ENCODE measurements at regions not wholly inside any gene's neighbourhood (a gene's known extent, or its start where the extent isn't known, plus 50 kb on each side); places are given as distances from the start of the nearest gene placed in this dataset.
A peak's percentile ranks its signal among the peaks of the same experiment; 100 is the strongest.

- TF ChIP-seq CTCF (conservative IDR thresholded peaks at IDR 0.05; ENCODE audit: low read depth, low read length), result no peak
- DNase-seq (ENCODE audit: low read depth), result no peak
- no peak overlapping the region for H3K4me3 ChIP-seq (ENCODE audit: low read length)
These were observed 172.6 kb upstream of the ACTBL2 start for GRCh38 chr5:57655228-57655627.

- no peak overlapping the region for H3K4me3 ChIP-seq (ENCODE audit: low read length)
- DNase-seq (ENCODE audit: low read depth), result no peak
- no peak for TF ChIP-seq CTCF (conservative IDR thresholded peaks at IDR 0.05; ENCODE audit: low read depth, low read length)
These were observed 171.2 kb upstream of the ACTBL2 start for GRCh38 chr5:57653636-57654290.

GRCh38 chr5:57651127-57651526 lies 168.5 kb upstream of the ACTBL2 start:
- no peak for TF ChIP-seq CTCF (conservative IDR thresholded peaks at IDR 0.05; ENCODE audit: low read depth, low read length)
- DNase-seq (ENCODE audit: low read depth), result no peak
- no peak overlapping the region for H3K4me3 ChIP-seq (ENCODE audit: low read length)

- no peak overlapping the region for H3K4me3 ChIP-seq (ENCODE audit: low read length)
- DNase-seq (ENCODE audit: low read depth), result peak; percentile 23
- TF ChIP-seq CTCF (conservative IDR thresholded peaks at IDR 0.05; ENCODE audit: low read depth, low read length), result peak; percentile 68
These were observed 167.9 kb upstream of the ACTBL2 start for GRCh38 chr5:57650360-57651069.

GRCh38 chr5:57642698-57643097 lies 160.1 kb upstream of the ACTBL2 start:
- no peak overlapping the region for H3K4me3 ChIP-seq (ENCODE audit: low read length)
- no peak for TF ChIP-seq CTCF (conservative IDR thresholded peaks at IDR 0.05; ENCODE audit: low read depth, low read length)
- no peak for DNase-seq (ENCODE audit: low read depth)

GRCh38 chr5:57642066-57642465 lies 159.5 kb upstream of the ACTBL2 start:
- H3K4me3 ChIP-seq (ENCODE audit: low read length), result no peak overlapping the region
- TF ChIP-seq CTCF (conservative IDR thresholded peaks at IDR 0.05; ENCODE audit: low read depth, low read length), result no peak
- no peak for DNase-seq (ENCODE audit: low read depth)

Measured in retinal pigment epithelial cell (primary cell).